T-helper 17 cell (primary cell): ENCODE measurements at regions not wholly inside any gene's neighbourhood (a gene's known extent, or its start where the extent isn't known, plus 50 kb on each side); places are given as distances from the start of the nearest gene placed in this dataset.

Source experiments
- ATAC-seq: fragments of 150-1000 bp; cut with Tn5 transposase; 2 replicates; pipeline ENCODE4 v1.10.0; 2021; ENCODE audit warnings: mild to moderate bottlenecking, moderate library complexity
- DNase-seq, 3 donors: peaks; one replicate each; pipeline versions ENCODE4 v3.0.0 to v3.0.0-alpha.2; 2020 to 2021
- H3K9me3 ChIP-seq: one replicate; pipeline ENCODE4 v1.7.0; 2013; ENCODE audit warnings: low read length, mild to moderate bottlenecking; ENCODE audit not compliant: control insufficient read depth, poor library complexity, severe bottlenecking
- H3K27ac Mint-ChIP-seq: one replicate; pipeline ENCODE4 v1.8.0; 2022; ENCODE audit warnings: mild to moderate bottlenecking, moderate library complexity, mixed read lengths
- H3K27me3 Mint-ChIP-seq: one replicate; pipeline ENCODE4 v1.8.0; 2022; ENCODE audit warnings: mixed read lengths
- H3K36me3 Mint-ChIP-seq: one replicate; pipeline ENCODE4 v1.8.0; 2022; ENCODE audit warnings: low read depth, mixed read lengths
- H3K4me1 Mint-ChIP-seq: one replicate; pipeline ENCODE4 v1.8.0; 2022; ENCODE audit warnings: mild to moderate bottlenecking, mixed read lengths
- H3K4me3 Mint-ChIP-seq: one replicate; pipeline ENCODE4 v1.8.0; 2022; ENCODE audit warnings: mild to moderate bottlenecking, moderate library complexity, mixed read lengths

DNA sequence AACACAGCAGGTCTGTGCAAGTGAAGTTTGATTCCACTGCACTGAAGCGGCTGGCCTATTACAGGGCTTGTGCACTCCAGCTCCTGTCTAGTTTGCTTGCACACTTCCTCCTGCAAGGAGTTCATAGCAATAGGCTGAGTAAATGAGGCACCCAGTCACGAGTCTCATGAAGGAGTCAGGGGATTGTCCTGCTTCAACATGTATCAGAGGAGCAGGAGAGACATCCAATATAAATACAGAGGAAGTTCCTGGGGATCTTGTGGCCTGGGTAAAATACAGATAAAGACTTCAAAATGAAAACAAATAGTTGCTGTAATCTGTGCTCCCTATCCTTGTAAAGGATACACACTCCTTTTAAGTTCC, 259.9 kb downstream of the SLITRK1 start:
- DNase-seq (no peak), ATAC-seq (no peak)
- no peaks in the 10 kb centered on the region for H3K27me3 Mint-ChIP-seq
- no peaks in the 10 kb centered on the region for H3K9me3 ChIP-seq
- H3K36me3 Mint-ChIP-seq = no peaks in the 10 kb centered on the region
- no peaks in the 10 kb centered on the region for H3K4me1 Mint-ChIP-seq
- no peak overlapping the region for H3K27ac Mint-ChIP-seq
- H3K4me3 Mint-ChIP-seq = no peak overlapping the region

DNA sequence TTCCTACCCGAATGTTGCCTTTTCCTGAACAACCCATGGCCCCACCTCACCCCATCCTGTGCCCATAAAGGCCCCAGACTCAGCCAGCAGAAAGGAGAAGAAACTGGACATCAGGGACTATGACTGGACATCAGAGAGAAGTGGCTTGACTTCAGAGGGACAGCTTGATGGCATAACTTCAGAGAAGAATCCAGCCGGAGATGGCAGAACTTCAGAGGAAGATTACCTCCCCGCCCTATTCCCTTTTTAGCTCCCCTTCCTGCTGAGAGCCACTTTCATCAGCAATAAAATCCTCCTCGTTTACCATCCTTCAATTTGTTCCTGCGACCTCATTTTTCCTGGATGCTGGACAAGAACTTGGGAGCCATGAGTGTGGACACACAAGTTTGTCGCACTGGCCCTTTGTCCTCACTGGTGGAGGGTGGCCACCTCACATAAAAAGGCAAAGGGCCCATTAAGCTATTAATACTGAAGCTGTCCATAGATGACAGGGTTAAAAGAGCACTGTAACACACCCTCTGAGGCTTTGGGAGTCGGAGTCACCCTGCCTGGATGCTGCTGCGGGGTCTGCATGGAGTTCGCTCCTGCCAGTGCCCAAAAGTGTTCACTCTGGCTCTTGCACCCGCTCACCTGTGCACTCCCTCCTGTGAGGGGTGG, 260.4 kb downstream of the SLITRK1 start:
- H3K36me3 Mint-ChIP-seq = no peaks in the 10 kb centered on the region

DNA sequence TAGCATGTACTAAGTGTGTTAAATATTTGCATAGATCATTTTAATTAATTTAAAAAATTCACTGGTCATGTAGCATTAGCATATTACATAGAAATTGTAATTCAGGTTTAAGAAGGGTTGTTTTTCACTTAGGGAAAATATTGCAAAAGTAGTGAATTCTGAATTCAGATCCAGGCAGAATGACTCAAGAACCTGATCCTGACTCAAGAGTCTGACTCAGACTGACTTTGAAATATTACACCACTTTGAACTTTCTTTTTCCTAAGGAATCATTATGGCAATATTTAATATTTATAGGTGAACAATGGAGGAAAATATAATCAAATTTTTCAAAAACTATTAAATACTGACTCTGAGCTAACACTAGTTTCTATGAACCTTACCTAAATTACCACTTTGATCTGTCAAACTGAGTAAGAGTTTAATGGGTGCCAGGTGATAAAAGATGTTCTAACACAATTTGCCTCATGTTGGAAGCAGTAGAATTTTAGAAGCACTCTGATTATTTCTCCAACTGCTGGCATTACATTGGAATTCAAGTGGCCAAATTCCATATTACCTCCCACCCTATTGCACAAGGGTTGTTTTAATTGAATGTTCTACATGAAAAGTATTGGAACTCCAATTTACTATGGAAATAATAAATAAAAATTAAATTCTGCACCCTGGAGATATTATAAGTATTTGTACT, 261.6 kb downstream of the SLITRK1 start:
- H3K9me3 ChIP-seq = no peaks in the 10 kb centered on the region
- no peak overlapping the region for H3K4me3 Mint-ChIP-seq
- H3K27ac Mint-ChIP-seq = no peak overlapping the region
- no peaks in the 10 kb centered on the region for H3K4me1 Mint-ChIP-seq
- ATAC-seq (no peak), DNase-seq (no peak)
- H3K27me3 Mint-ChIP-seq = no peaks in the 10 kb centered on the region
- no peaks in the 10 kb centered on the region for H3K36me3 Mint-ChIP-seq

More for the DNA sequence above, 260.4 kb downstream of the SLITRK1 start:
- Mint-ChIP-seq H3K4me3 (no peak overlapping the region), H3K4me1 (no peaks in the 10 kb centered on the region), H3K27me3 (no peaks in the 10 kb centered on the region), H3K27ac (no peak overlapping the region)
- DNase-seq (no peak), ATAC-seq (no peak)
- no peaks in the 10 kb centered on the region for H3K9me3 ChIP-seq

DNA sequence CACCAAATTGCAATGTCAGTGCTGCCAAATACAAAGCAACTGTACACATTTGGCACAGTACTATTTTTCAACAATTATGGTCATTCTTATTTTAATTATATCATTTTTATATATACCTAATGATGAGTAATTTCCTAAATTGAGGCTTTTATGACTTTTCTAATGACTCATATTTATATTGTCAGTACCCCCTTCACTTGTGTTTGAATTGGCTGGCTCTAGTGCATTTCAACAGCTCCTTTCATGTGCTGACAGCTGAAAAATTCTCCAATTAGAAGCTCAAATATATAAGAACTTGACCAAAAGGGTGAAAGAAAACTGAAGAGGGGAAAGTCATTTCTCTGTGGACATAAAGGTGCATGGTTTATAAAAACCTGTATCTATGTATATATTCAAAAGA, 263.3 kb downstream of the SLITRK1 start:
- Mint-ChIP-seq H3K4me1 (no peaks in the 10 kb centered on the region), H3K27me3 (no peaks in the 10 kb centered on the region), H3K36me3 (no peaks in the 10 kb centered on the region), H3K4me3 (no peak overlapping the region), H3K27ac (no peak overlapping the region)
- no peak for ATAC-seq
- DNase-seq = no peak
- H3K9me3 ChIP-seq = no peaks in the 10 kb centered on the region

DNA sequence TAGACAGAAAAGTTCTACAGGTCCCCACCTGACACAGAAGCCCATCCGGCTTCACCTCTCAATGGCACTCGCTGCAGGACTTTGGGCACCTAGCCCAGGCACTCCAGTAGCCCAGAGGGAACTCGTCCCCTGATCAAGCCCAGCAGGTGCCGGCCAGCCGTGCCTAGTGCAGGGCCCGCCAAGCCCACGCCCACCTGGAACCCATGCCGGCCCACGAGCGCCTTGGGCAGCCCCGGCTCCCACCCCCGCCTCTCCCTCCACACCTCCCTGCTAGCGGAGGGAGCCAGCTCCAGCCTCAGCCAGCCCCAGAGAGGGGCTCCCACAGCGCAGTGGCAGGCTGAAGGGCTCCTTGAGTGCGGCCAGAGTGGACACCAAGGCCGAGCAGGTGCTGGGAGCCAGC, 268.8 kb downstream of the SLITRK1 start:
- ATAC-seq = no peak
- H3K27me3 Mint-ChIP-seq = no peaks in the 10 kb centered on the region
- H3K9me3 ChIP-seq = no peaks in the 10 kb centered on the region
- H3K4me3 Mint-ChIP-seq = no peak overlapping the region
- H3K27ac Mint-ChIP-seq = no peak overlapping the region
- H3K36me3 Mint-ChIP-seq = no peaks in the 10 kb centered on the region
- no peaks in the 10 kb centered on the region for H3K4me1 Mint-ChIP-seq
- no peak for DNase-seq

DNA sequence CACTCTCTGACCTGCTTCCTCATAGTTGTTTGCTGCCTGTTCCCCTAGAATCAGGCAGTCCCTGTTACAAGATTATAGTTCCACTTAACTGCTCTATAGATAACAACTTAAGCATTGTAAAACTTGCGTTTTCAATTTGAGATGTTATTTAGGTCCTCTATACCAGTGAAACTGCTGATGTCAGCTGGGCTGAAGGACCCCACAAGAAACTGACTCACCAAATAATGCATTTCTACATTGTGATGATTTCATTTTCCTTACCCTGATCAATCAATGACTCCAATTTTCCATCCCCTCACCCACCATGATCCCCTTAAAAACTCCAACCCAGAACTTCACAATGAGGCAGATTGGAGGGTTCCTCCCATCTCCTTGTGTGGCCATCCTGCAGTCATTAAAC, 280.7 kb downstream of the SLITRK1 start:
- H3K36me3 Mint-ChIP-seq = no peaks in the 10 kb centered on the region
- H3K27ac Mint-ChIP-seq = no peak overlapping the region
- H3K27me3 Mint-ChIP-seq = no peaks in the 10 kb centered on the region
- H3K4me1 Mint-ChIP-seq = no peaks in the 10 kb centered on the region
- H3K9me3 ChIP-seq = no peaks in the 10 kb centered on the region
- DNase-seq (no peak), ATAC-seq (no peak)
- H3K4me3 Mint-ChIP-seq = no peak overlapping the region

DNA sequence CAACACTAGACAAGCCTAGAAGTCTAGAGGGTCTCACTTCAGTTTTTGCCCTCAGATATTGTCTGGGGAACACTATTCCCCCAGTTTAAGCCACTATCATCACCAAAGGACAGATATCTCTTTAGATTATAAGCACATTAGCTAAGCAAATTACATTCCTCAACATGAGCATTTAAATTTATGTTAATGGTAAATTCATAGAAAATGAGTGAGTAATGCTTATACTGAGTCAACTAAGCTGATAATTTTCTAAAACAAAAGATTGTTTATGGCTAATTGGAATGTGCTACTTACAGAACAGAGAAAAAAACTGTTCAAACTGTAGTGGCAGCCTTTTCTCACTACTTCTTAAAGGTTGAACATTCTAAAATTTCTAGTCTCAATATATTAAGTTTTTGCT, 290.2 kb downstream of the SLITRK1 start:
- Mint-ChIP-seq H3K27me3 (no peaks in the 10 kb centered on the region), H3K36me3 (no peaks in the 10 kb centered on the region), H3K4me1 (no peaks in the 10 kb centered on the region), H3K27ac (no peak overlapping the region), H3K4me3 (no peak overlapping the region)
- no peaks in the 10 kb centered on the region for H3K9me3 ChIP-seq
- no peak for DNase-seq
- ATAC-seq = no peak

DNA sequence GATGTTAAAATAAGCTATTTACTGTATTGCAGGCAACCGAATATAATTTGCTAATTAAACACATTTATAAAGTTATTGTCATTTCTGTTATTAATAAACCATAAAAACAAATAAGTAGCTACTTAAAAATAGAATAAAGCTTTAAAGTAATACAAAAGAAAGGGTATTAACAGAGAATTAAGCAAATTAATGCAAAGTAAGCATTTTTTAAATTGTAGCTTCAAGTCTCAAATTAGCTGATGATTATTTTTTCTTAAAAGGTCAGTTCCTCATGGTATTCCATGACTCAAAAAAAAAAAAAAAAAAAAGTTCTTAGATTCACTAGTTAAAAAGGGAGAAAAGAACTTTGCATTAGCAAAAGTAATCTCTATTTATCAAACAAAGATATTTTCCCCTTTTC, 292.5 kb downstream of the SLITRK1 start:
- DNase-seq = no peak
- no peak overlapping the region for H3K27ac Mint-ChIP-seq

DNA sequence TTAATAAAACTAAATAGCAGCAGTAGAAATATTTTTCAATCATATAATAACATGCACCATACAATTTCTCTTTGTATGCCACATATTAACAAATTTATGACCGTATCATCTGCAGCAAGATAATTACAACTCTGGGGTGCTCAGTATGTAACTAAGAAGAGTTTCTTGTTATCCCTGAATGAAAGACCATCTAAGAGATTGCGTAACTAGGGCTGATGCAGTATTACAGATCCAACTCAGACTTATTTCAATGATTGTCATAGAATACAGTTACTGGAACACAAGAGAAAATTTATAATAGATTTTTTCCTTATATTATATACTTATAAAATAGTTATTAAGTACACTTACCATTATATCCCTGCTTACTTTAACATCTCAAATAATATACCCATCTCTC, 305.1 kb downstream of the SLITRK1 start:
- Mint-ChIP-seq H3K27me3 (no peaks in the 10 kb centered on the region), H3K36me3 (no peaks in the 10 kb centered on the region), H3K4me1 (no peaks in the 10 kb centered on the region), H3K4me3 (no peak overlapping the region), H3K27ac (no peak overlapping the region)
- no peaks in the 10 kb centered on the region for H3K9me3 ChIP-seq
- ATAC-seq = no peak
- DNase-seq = no peak

More for the DNA sequence above, 292.5 kb downstream of the SLITRK1 start:
- Mint-ChIP-seq H3K4me1 (no peaks in the 10 kb centered on the region), H3K36me3 (no peaks in the 10 kb centered on the region), H3K4me3 (no peak overlapping the region), H3K27me3 (no peaks in the 10 kb centered on the region)
- ATAC-seq = no peak
- no peaks in the 10 kb centered on the region for H3K9me3 ChIP-seq

DNA sequence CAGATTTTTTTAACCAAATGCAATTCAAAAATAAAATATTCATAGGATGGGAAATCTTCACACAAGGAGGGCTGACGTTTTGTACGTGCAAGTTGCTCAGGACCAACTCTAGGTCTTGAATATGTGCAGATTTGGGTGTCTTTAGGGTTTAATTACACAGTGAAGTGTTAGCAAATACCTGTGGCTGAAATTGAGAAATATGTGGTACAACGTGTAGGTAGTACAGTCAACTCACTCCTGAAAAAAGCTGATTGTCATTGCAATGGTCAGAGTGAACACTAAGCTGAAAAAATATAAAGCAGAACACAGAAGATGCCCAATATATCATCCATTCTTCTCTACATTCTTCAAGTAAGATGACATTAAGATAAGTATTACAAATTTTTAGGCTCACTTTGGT, 314.3 kb downstream of the SLITRK1 start:
- no peaks in the 10 kb centered on the region for H3K27me3 Mint-ChIP-seq

DNA sequence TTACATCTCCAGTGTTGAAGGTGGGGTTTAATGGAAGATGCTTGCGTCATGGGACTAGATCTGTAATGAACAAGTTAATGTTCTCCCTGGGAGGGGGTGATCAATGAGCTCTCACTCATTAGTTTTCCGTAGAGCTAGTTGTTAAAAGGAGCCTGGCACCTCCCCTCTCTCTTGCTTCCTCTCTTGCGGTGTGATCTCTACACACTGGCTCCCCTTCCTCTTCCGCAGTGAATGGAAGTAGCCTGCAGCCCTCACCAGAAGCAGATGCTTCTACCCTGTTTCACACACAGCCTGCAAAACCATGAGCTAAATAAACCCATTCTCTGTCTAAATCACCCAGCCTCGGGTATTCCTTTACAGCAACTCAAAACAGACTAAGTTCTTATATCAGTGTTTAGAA, 318.8 kb downstream of the SLITRK1 start:
- no peaks in the 10 kb centered on the region for H3K9me3 ChIP-seq
- no peaks in the 10 kb centered on the region for H3K4me1 Mint-ChIP-seq
- no peak overlapping the region for H3K27ac Mint-ChIP-seq
- DNase-seq (no peak), ATAC-seq (no peak)
- H3K27me3 Mint-ChIP-seq = no peaks in the 10 kb centered on the region
- H3K4me3 Mint-ChIP-seq = no peak overlapping the region
- H3K36me3 Mint-ChIP-seq = no peaks in the 10 kb centered on the region

More for the DNA sequence above, 314.3 kb downstream of the SLITRK1 start:
- Mint-ChIP-seq H3K27ac (no peak overlapping the region), H3K4me1 (no peaks in the 10 kb centered on the region), H3K36me3 (no peaks in the 10 kb centered on the region), H3K4me3 (no peak overlapping the region)
- no peaks in the 10 kb centered on the region for H3K9me3 ChIP-seq
- DNase-seq = no peak
- no peak for ATAC-seq

DNA sequence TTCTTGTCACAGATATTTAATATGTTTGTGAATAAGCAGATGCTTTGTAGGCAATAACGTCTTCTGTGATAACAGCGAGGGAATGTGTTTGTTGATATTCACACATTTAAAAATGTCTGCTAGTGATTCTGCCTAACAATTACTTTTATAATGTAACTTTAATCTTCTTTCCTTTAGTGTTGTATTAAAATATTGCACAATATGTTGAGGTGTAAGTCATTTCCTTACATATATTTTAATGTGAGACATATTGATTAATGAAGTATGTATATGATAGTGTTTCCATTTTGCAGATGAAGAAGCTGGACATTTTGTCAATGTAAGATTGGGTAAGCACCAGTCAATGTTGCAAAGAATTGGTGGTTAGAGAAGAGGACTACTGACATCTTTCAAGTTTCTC, 324.4 kb downstream of the SLITRK1 start:
- Mint-ChIP-seq H3K4me1 (no peaks in the 10 kb centered on the region), H3K27ac (no peak overlapping the region), H3K4me3 (no peak overlapping the region), H3K36me3 (no peaks in the 10 kb centered on the region), H3K27me3 (no peaks in the 10 kb centered on the region)
- DNase-seq = no peak
- H3K9me3 ChIP-seq = no peaks in the 10 kb centered on the region
- no peak for ATAC-seq

DNA sequence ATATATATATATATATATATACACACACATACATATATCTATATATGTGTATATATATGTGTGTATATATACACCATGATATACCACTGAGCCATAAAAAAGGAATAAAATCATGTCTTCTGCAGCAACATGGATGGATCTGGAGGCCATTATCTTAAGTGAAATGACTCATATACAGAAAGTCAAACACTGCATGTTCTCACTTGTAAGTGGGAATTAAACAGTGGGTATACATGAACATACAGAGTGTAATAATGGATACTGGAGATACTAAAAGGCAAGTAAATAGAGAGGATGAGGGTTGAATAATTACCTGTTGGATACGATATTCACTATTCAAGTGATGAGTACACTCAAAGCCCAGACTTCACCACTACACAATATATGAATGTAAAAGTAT, 332.6 kb downstream of the SLITRK1 start:
- H3K4me3 Mint-ChIP-seq = no peak overlapping the region
- no peaks in the 10 kb centered on the region for H3K9me3 ChIP-seq
- ATAC-seq = no peak
- H3K27me3 Mint-ChIP-seq = no peaks in the 10 kb centered on the region
- no peak for DNase-seq
- H3K36me3 Mint-ChIP-seq = no peaks in the 10 kb centered on the region
- no peaks in the 10 kb centered on the region for H3K4me1 Mint-ChIP-seq
- H3K27ac Mint-ChIP-seq = no peak overlapping the region

DNA sequence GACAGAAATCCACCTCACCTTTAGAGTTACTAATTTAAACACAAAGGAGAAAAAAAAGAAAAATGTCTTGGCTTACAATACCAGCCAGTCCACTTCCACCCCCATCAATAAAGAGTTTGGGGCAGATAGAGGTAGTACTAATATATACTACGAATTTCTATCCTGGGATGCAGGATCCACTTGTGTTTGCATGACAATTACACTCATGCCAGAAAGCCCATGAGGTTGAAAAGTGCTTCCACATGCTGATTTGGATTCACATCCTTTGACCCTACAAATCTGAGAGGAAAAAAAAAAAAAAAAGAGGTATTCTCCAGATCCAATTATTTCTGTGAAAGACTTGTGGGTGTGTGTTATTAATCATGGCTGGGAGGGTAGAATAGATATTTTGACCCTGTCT, 335.2 kb downstream of the SLITRK1 start:
- DNase-seq = no peak
- Mint-ChIP-seq H3K36me3 (no peaks in the 10 kb centered on the region), H3K27ac (no peak overlapping the region), H3K4me1 (no peaks in the 10 kb centered on the region), H3K4me3 (no peak overlapping the region), H3K27me3 (no peaks in the 10 kb centered on the region)
- H3K9me3 ChIP-seq = no peaks in the 10 kb centered on the region
- ATAC-seq = no peak
